Common myeloid progenitor, CD34-positive (primary cell): ENCODE measurements at regions not wholly inside any gene's neighbourhood (a gene's known extent, or its start where the extent isn't known, plus 50 kb on each side); places are given as distances from the start of the nearest gene placed in this dataset.

Experiments used
- CTCF ChIA-PET: fragments of 350-600 bp; sonication (Branson Sonifier 250); formaldehyde crosslinking; loops from one replicate; lab custom pipeline; 2021; ENCODE audit warnings: antibody characterized with exemption; lab: Charles Lee
- POLR2A ChIA-PET: fragments of 350-600 bp; sonication (Branson Sonifier 250); formaldehyde crosslinking; loops from one replicate; lab custom pipeline; 2021; ENCODE audit warnings: antibody characterized with exemption; lab: Charles Lee
- DNase-seq, 3 donors: peaks; one replicate each; pipeline versions ENCODE4 v3.0.0 to v3.0.0-alpha.2; 2013
- H3K27ac ChIP-seq, 2 experiments: 1 replicate in 1 of 2; 2 replicates in 1 of 2; pipeline ENCODE4 v1.7.0; 2013; ENCODE audit warnings: inconsistent platforms in 2 of 2, low read length in 2 of 2, mild to moderate bottlenecking in 2 of 2, low read depth in 1 of 2, moderate library complexity in 1 of 2; ENCODE audit not compliant: severe bottlenecking in 2 of 2, insufficient read depth in 1 of 2, poor library complexity in 1 of 2
- H3K27me3 ChIP-seq, 5 experiments: replicated peaks in 2 of 5; 1 replicate in 3 of 5; 2 replicates in 2 of 5; pipeline versions ENCODE4 v1.6.1 to v1.7.0; 2013; ENCODE audit warnings: low read length in 4 of 5, mild to moderate bottlenecking in 2 of 5, moderate library complexity in 2 of 5, inconsistent platforms in 1 of 5; ENCODE audit not compliant: insufficient read depth in 5 of 5, control insufficient read depth in 4 of 5
- H3K36me3 ChIP-seq, 4 experiments: 1 replicate in 2 of 4; 2 replicates in 2 of 4; pipeline versions ENCODE4 v1.6.1 to v1.7.0; 2013; ENCODE audit warnings: low read length in 3 of 4, control low read depth in 1 of 4, mild to moderate bottlenecking in 1 of 4; ENCODE audit not compliant: control insufficient read depth in 4 of 4, insufficient read depth in 4 of 4
- H3K4me1 ChIP-seq, 4 experiments: 1 replicate in 3 of 4; 2 replicates in 1 of 4; pipeline versions ENCODE4 v1.6.1 to v1.7.1; 2013; ENCODE audit warnings: low read length in 3 of 4, mild to moderate bottlenecking in 3 of 4, control low read depth in 1 of 4, inconsistent platforms in 1 of 4, moderate library complexity in 1 of 4; ENCODE audit not compliant: control insufficient read depth in 4 of 4, insufficient read depth in 4 of 4; ENCODE audit errors: control extremely low read depth in 1 of 4
- H3K4me3 ChIP-seq, 7 experiments: 1 replicate in 4 of 7; 2 replicates in 3 of 7; pipeline versions ENCODE4 v1.5.1 to v1.7.0; 2013; ENCODE audit warnings: mild to moderate bottlenecking in 7 of 7, low read length in 6 of 7, moderate library complexity in 6 of 7, inconsistent platforms in 2 of 7, low read depth in 2 of 7, control low read depth in 1 of 7; ENCODE audit not compliant: insufficient read depth in 4 of 7, control insufficient read depth in 1 of 7; ENCODE audit errors: extremely low read depth in 1 of 7
- H3K9me3 ChIP-seq, 5 experiments: 1 replicate in 4 of 5; 2 replicates in 1 of 5; pipeline versions ENCODE4 v1.6.1 to v1.7.1; 2013; ENCODE audit warnings: low read length in 4 of 5, mild to moderate bottlenecking in 2 of 5, inconsistent platforms in 1 of 5, low read depth in 1 of 5, moderate library complexity in 1 of 5; ENCODE audit not compliant: control insufficient read depth in 4 of 5, insufficient read depth in 2 of 5; ENCODE audit errors: control extremely low read depth in 1 of 5
- WGBS: methylation state at CpG from one replicate; pipeline ENCODE4 v1.1.5; 2013; ENCODE audit not compliant: insufficient coverage; 5-methylcytosine and 5-hydroxymethylcytosine counted together

DNA sequence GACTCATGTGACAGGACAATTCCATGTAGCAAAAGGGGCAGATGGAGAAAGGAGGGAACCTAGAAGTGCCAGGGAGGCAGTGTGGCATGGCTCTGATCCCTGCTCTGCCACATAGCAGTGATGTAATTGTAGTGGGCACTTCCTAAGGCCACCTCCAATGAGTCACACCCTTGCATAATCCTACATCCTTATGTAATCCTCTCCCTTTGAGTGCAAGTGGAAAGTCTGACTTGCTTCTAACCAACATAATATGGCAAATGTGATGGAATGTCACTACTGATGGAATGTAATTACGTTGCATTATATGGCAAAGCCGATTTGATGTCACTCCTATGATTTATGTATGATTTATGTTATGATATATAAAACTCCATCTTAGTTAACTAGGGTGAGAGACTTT, 72.9 kb upstream of the ATP2C1 start:
- CTCF ChIA-PET: interaction anchor here (2.0 kb wide), 1 partner anchor 10 kb away, joined by 5 read pairs; no protein-coding TSS in a partner anchor

GRCh38 chr3:130821806-130822205, 72.1 kb upstream of the ATP2C1 start:
- CTCF ChIA-PET: interaction anchor here (1.3 to 2.0 kb wide), 2 partner anchors 9 to 38 kb away, joined by 4 to 5 read pairs; no protein-coding TSS in a partner anchor
- POLR2A ChIA-PET: no interaction called here
- no peaks in the 10 kb centered on the region for H3K4me1 ChIP-seq
- WGBS: 63% methylated on average over 1 of the region's 1 CpG
- H3K9me3 ChIP-seq: no peaks in the 10 kb centered on the region
- no peak for DNase-seq
- H3K4me3 ChIP-seq: no peak overlapping the region
- no peaks in the 10 kb centered on the region for H3K27me3 ChIP-seq
- no peaks in the 10 kb centered on the region for H3K36me3 ChIP-seq
- H3K27ac ChIP-seq: no peak overlapping the region

More for the DNA sequence above, 72.9 kb upstream of the ATP2C1 start:
- DNase-seq: peak; percentile 17 to 64 (median 62)
- no peaks in the 10 kb centered on the region for H3K27me3 ChIP-seq
- H3K27ac ChIP-seq: no peak overlapping the region
- no peaks in the 10 kb centered on the region for H3K36me3 ChIP-seq
- POLR2A ChIA-PET: no interaction called here
- no peaks in the 10 kb centered on the region for H3K4me1 ChIP-seq
- H3K4me3 ChIP-seq: no peak overlapping the region
- WGBS: no CpG with 5 or more reads among the region's 2 CpGs
- no peaks in the 10 kb centered on the region for H3K9me3 ChIP-seq

- Histone ChIP-seq H3K9me3 (no peaks in the 10 kb centered on the region), H3K4me1 (no peaks in the 10 kb centered on the region), H3K27me3 (no peaks in the 10 kb centered on the region), H3K4me3 (no peak overlapping the region), H3K36me3 (no peaks in the 10 kb centered on the region), H3K27ac (no peak overlapping the region)
- 90% methylated on average over 2 of the region's 4 CpGs for WGBS
- DNase-seq: no peak
- ChIA-PET POLR2A (no interaction called here), CTCF (interaction anchor here (1.3 kb wide), 1 partner anchor 17 kb away, joined by 3 read pairs; no protein-coding TSS in a partner anchor)
These were observed 70.5 kb upstream of the ATP2C1 start for GRCh38 chr3:130823241-130823884.

GRCh38 chr3:130823996-130824395, 69.9 kb upstream of the ATP2C1 start:
- no CpG with 5 or more reads among the region's 1 CpG for WGBS
- no peak overlapping the region for H3K4me3 ChIP-seq
- ChIA-PET POLR2A (no interaction called here), CTCF (no interaction called here)
- H3K36me3 ChIP-seq: no peaks in the 10 kb centered on the region
- no peaks in the 10 kb centered on the region for H3K27me3 ChIP-seq
- DNase-seq: no peak
- no peak overlapping the region for H3K27ac ChIP-seq
- H3K9me3 ChIP-seq: no peaks in the 10 kb centered on the region
- no peaks in the 10 kb centered on the region for H3K4me1 ChIP-seq

DNA sequence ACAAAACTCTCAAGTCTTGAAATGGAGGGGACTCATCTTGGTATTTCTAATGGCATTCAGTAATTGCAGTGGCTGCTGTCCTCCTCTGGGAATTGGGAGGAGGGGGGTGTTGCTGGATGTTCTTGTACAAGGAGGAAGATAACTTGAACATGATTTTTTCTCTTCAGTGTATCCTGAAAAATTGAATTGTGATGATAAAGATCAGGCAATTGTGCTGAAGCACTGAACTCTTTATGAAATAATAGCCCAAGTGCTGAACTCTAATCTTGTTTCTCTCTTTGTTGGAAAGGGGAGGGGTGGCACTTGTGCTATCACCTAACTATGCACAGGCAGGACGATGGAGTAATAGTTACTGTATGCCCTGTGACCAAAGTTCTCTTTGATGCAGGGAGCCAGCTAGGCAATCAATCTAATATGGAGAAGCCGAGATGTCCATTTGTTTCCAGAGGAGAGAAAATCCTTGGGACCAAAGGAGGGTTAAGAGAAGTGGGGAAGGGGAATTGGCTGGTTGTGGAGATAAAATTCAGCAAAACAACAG, 68.1 kb upstream of the ATP2C1 start:
- no peak for DNase-seq
- no peaks in the 10 kb centered on the region for H3K9me3 ChIP-seq
- ChIA-PET POLR2A (no interaction called here), CTCF (interaction anchor here (1.5 kb wide), 1 partner anchor 14 kb away, joined by 3 read pairs; no protein-coding TSS in a partner anchor)
- WGBS: 100% methylated on average over 1 of the region's 2 CpGs
- no peaks in the 10 kb centered on the region for H3K36me3 ChIP-seq
- no peaks in the 10 kb centered on the region for H3K4me1 ChIP-seq
- no peak overlapping the region for H3K27ac ChIP-seq
- no peaks in the 10 kb centered on the region for H3K27me3 ChIP-seq
- H3K4me3 ChIP-seq: no peak overlapping the region

GRCh38 chr3:130826516-130827182, 67.2 kb upstream of the ATP2C1 start:
- Histone ChIP-seq H3K4me3 (no peak overlapping the region), H3K9me3 (no peaks in the 10 kb centered on the region), H3K27me3 (no peaks in the 10 kb centered on the region), H3K36me3 (no peaks in the 10 kb centered on the region), H3K27ac (no peak overlapping the region), H3K4me1 (peaks cover 0 to under 1% (median under 1%) of the 10 kb centered on the region in 4 experiments)
- ChIA-PET CTCF (interaction anchor here (1.5 to 2.2 kb wide), 3 partner anchors 9 to 67 kb away, joined by 3 to 6 read pairs (median 3); partner anchors contain the start of gene ATP2C1), POLR2A (no interaction called here)
- 100% methylated on average over 3 of the region's 4 CpGs for WGBS
- DNase-seq: no peak

DNA sequence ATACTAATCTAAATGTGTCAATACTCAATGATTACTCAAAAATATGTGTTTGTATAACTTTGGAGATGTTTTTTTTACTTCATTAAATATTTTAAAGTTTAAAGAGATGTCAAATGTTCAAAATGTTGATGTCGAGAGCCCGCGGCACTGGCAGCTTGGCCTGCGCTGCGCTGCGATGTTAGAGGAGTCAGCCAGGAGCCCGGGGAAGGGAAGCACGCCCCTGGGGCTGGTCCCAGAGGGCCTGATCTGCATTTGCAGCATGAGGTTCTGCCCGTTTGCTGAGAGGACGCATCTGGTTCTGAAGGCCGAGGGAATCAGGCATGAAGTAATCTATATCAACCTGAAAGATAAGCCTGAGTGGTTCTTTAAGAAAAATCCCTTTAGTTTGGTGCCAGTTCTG, 66.4 kb upstream of the ATP2C1 start:
- Histone ChIP-seq H3K4me1 (peaks cover 0 to 4% (median 2%) of the 10 kb centered on the region in 4 experiments), H3K36me3 (no peaks in the 10 kb centered on the region), H3K4me3 (no peak overlapping the region), H3K9me3 (no peaks in the 10 kb centered on the region), H3K27me3 (no peaks in the 10 kb centered on the region), H3K27ac (no peak overlapping the region)
- ChIA-PET CTCF (interaction anchor here (1.5 to 2.2 kb wide), 3 partner anchors 10 to 66 kb away, joined by 3 to 6 read pairs (median 3); partner anchors contain the start of gene ATP2C1), POLR2A (no interaction called here)
- WGBS: 100% methylated on average over 8 of the region's 11 CpGs
- DNase-seq: no peak
